ENCODE measurements at regions not wholly inside any gene's neighbourhood (a gene's known extent, or its start where the extent isn't known, plus 50 kb on each side); places are given as distances from the start of the nearest gene placed in this dataset.

DNA sequence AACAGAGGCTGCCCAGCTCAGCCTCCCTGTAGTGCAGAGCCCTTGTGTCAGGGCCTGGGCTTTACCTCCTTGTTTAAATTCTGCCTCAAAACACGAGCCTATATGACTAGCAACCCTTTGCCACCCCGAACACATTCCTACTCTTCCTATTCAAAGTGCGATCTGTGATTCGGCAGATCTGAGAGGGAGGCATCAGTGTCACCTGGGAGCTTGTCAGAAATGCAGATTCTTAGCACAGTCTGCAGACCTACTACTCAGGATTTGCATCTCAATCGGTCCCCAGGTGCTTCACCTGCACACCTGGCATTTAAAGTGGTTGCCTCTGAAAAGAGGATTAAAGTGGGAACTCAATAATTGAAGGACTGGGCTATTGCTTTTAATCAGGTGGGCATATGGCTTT, 273.2 kb upstream of the TOPAZ1 start:
- TF ChIP-seq CTCF (IDR thresholded peaks at IDR 0.05; ENCODE audit: low read length) (no peak), EZH2 (IDR thresholded peaks at IDR 0.05; ENCODE audit: borderline replicate concordance, low read length) (no peak)
